Endothelial cell of umbilical vein (primary cell): ENCODE measurements at regions not wholly inside any gene's neighbourhood (a gene's known extent, or its start where the extent isn't known, plus 50 kb on each side); places are given as distances from the start of the nearest gene placed in this dataset.

ENCODE experiments used
- BruUV-seq: library from RNA; stranded (reverse); fragments of 400-500 nt; replicated peaks from 2 replicates; lab custom pipeline; 2021; lab: Mats Ljungman, UMichigan
- CTCF ChIA-PET: fragments of 300-600, 350-600 bp; sonication (Branson Sonifier 250); formaldehyde crosslinking; loops from one replicate; lab custom pipeline; 2021; ENCODE audit warnings: antibody characterized with exemption, inconsistent platforms; lab: Charles Lee
- POLR2A ChIA-PET: fragments of 300-600, 350-600 bp; sonication (Branson Sonifier 250); formaldehyde crosslinking; loops from one replicate; lab custom pipeline; 2021; ENCODE audit warnings: antibody characterized with exemption, inconsistent platforms; lab: Charles Lee
- DNase-seq: peaks from one replicate; pipeline ENCODE4 v3.0.0-alpha.2; 2011; ENCODE audit warnings: low read depth, low spot score
- FAIRE-seq: peaks from 2 replicates; lab custom pipeline; 2011; peaks lifted over from hg19 to GRCh38; lab: Jason Lieb, UNC
- H2AFZ ChIP-seq: 2 replicates; pipeline ENCODE4 v1.6.0; 2012; ENCODE audit warnings: low read depth, low read length, control low read depth, inconsistent platforms
- H3K27ac ChIP-seq: 2 replicates; pipeline ENCODE4 v1.5.1; 2011; ENCODE audit warnings: low read depth, mild to moderate bottlenecking, control low read depth, low read length, moderate library complexity; ENCODE audit not compliant: insufficient read depth
- H3K27me3 ChIP-seq, 2 experiments: 2 replicates each; pipeline versions ENCODE4 v1.6.0 to v1.6.1; 2011; ENCODE audit warnings: low read length in 2 of 2, mixed read lengths in 1 of 2; ENCODE audit not compliant: control insufficient read depth in 2 of 2, insufficient read depth in 2 of 2
- H3K36me3 ChIP-seq, 2 experiments: 2 replicates in 1 of 2; 3 replicates in 1 of 2; pipeline ENCODE4 v1.5.1; 2011; ENCODE audit warnings: low read length in 2 of 2, mild to moderate bottlenecking in 1 of 2, moderate library complexity in 1 of 2; ENCODE audit not compliant: control insufficient read depth in 2 of 2, insufficient read depth in 2 of 2; ENCODE audit errors: extremely low read depth in 1 of 2
- H3K4me1 ChIP-seq: 3 replicates; pipeline ENCODE4 v1.5.1; 2011; ENCODE audit warnings: mild to moderate bottlenecking, low read length; ENCODE audit not compliant: control insufficient read depth, insufficient read depth; ENCODE audit errors: extremely low read depth
- H3K4me2 ChIP-seq: 2 replicates; pipeline ENCODE4 v1.6.1; 2011; ENCODE audit warnings: low read length, control low read depth, mixed read lengths; ENCODE audit not compliant: insufficient read depth
- H3K4me3 ChIP-seq, 3 experiments: fragments of 200-600 bp in 1 of 3; sonication (generic), shearing (Covaris generic) in 1 of 3; replicated peaks in 1 of 3; 2 replicates each; pipeline ENCODE4 v1.5.1; 2011 to 2016; ENCODE audit warnings: control low read depth in 3 of 3, low read length in 3 of 3, mild to moderate bottlenecking in 2 of 3, inconsistent platforms in 1 of 3, low read depth in 1 of 3, moderate library complexity in 1 of 3; ENCODE audit not compliant: insufficient read depth in 1 of 3
- H3K79me2 ChIP-seq: 2 replicates; pipeline ENCODE4 v1.6.0; 2012; ENCODE audit warnings: low read length, inconsistent platforms; ENCODE audit not compliant: control insufficient read depth, insufficient read depth
- H3K9ac ChIP-seq: replicated peaks from 2 replicates; pipeline ENCODE3; 2011; ENCODE audit warnings: low read length, control low read depth; ENCODE audit not compliant: insufficient read depth; ENCODE audit errors: extremely low read depth
- H3K9me1 ChIP-seq: replicated peaks from 3 replicates; pipeline ENCODE4 v1.6.0; 2011; ENCODE audit warnings: mild to moderate bottlenecking, low read length; ENCODE audit not compliant: control insufficient read depth, insufficient read depth; ENCODE audit errors: extremely low read depth
- H3K9me3 ChIP-seq: replicated peaks from 2 replicates; pipeline ENCODE4 v1.5.1; 2012; ENCODE audit warnings: low read length, inconsistent platforms; ENCODE audit not compliant: control insufficient read depth, insufficient read depth
- H4K20me1 ChIP-seq: replicated peaks from 2 replicates; pipeline ENCODE3; 2011; ENCODE audit warnings: mild to moderate bottlenecking, low read length; ENCODE audit not compliant: control insufficient read depth, insufficient read depth; ENCODE audit errors: extremely low read depth
- EZH2 ChIP-seq: IDR thresholded peaks from 2 replicates; pipeline ENCODE4 v1.6.1; 2012; ENCODE audit warnings: borderline replicate concordance, low read depth, mild to moderate bottlenecking, moderate library complexity, low read length, inconsistent platforms; ENCODE audit not compliant: severe bottlenecking
- FOS ChIP-seq: IDR thresholded peaks from 2 replicates; pipeline ENCODE4 v1.6.1; 2011; ENCODE audit warnings: mild to moderate bottlenecking, low read length, moderate library complexity, borderline replicate concordance; ENCODE audit not compliant: insufficient read depth
- GATA2 ChIP-seq: IDR thresholded peaks from 2 replicates; pipeline ENCODE4 v1.7.0; 2011; ENCODE audit warnings: low read depth, mild to moderate bottlenecking, moderate library complexity, mixed read lengths, low read length; ENCODE audit not compliant: insufficient read length, insufficient read depth
- JUN ChIP-seq: IDR thresholded peaks from 2 replicates; pipeline ENCODE4 v1.6.1; 2011; ENCODE audit warnings: borderline replicate concordance, low read depth; ENCODE audit not compliant: insufficient read length, insufficient read depth
- MYC ChIP-seq: IDR thresholded peaks from one replicate; pipeline ENCODE4 v1.6.1; 2011; ENCODE audit warnings: mild to moderate bottlenecking, low read depth, low read length
- POLR2A ChIP-seq: IDR thresholded peaks from 2 replicates; pipeline ENCODE4 v1.6.1; 2012; ENCODE audit warnings: low read depth, mild to moderate bottlenecking, control low read depth, low read length
- POLR2AphosphoS5 ChIP-seq: IDR thresholded peaks from 2 replicates; pipeline ENCODE4 v1.6.1; 2012; ENCODE audit warnings: low read depth, mild to moderate bottlenecking, control low read depth, low read length, moderate library complexity; ENCODE audit not compliant: insufficient read depth
- dilution Hi-C: fragments of 300-500 bp; cut with MboI; formaldehyde crosslinking; loops from one replicate; pipeline ENCODE4 v1.15.0; 2019; ENCODE audit warnings: low sequenced_read_pairs; ENCODE audit not compliant: extremely low pct_ligation_motif_present
- intact Hi-C: fragments of 100-400 bp; cut with micrococcal nuclease; formaldehyde crosslinking; loops from one replicate; pipeline ENCODE4 v1.10.0; 2022
- TF ChIP-seq, protein P1 (sequence below): IDR thresholded peaks from 2 replicates; pipeline ENCODE4 v1.6.1; 2011; ENCODE audit not compliant: insufficient read depth, insufficient read length
- TF ChIP-seq, protein P2 (sequence below), 2 donors: IDR thresholded peaks; 1 replicate in 1 of 2; 2 replicates in 1 of 2; pipeline ENCODE4 v1.5.1; 2011; ENCODE audit warnings: low read length in 2 of 2, mild to moderate bottlenecking in 2 of 2, moderate library complexity in 2 of 2, control low read depth in 1 of 2, inconsistent platforms in 1 of 2, low read depth in 1 of 2; ENCODE audit not compliant: insufficient read depth in 1 of 2; ENCODE audit errors: extremely low read depth in 1 of 2

DNA sequence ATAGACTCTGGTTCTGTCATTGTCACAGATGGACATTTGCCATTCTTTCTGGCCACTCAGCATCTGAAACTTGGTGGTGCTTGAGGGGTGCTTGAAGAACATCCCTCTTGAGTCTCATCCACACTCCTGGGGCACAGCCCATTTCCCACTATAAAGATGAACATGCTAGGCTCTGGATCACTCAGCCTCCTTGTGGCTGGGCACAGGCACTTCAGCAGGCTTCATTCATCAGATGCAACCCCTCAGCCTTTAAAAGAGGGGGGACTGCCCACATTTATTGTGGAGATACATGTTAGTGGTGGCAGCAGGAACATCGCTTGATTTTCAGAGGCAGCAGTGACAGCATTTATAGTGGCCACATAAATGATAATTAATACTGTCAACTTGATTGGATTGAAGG lies 124.7 kb upstream of the NIPBL start:
- no peaks in the 10 kb centered on the region for H3K4me1 ChIP-seq
- no peak overlapping the region for H3K9ac ChIP-seq
- H4K20me1 ChIP-seq, result no peaks in the 10 kb centered on the region
- H3K27me3 ChIP-seq, result peaks cover 14 to 18% of the 10 kb centered on the region in 2 experiments
- TF ChIP-seq JUN (no peak), POLR2A (no peak), FOS (no peak), EZH2 (no peak)
- TF ChIP-seq, protein P1, sequence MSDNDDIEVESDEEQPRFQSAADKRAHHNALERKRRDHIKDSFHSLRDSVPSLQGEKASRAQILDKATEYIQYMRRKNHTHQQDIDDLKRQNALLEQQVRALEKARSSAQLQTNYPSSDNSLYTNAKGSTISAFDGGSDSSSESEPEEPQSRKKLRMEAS, result no peak
- TF ChIP-seq, protein P2, sequence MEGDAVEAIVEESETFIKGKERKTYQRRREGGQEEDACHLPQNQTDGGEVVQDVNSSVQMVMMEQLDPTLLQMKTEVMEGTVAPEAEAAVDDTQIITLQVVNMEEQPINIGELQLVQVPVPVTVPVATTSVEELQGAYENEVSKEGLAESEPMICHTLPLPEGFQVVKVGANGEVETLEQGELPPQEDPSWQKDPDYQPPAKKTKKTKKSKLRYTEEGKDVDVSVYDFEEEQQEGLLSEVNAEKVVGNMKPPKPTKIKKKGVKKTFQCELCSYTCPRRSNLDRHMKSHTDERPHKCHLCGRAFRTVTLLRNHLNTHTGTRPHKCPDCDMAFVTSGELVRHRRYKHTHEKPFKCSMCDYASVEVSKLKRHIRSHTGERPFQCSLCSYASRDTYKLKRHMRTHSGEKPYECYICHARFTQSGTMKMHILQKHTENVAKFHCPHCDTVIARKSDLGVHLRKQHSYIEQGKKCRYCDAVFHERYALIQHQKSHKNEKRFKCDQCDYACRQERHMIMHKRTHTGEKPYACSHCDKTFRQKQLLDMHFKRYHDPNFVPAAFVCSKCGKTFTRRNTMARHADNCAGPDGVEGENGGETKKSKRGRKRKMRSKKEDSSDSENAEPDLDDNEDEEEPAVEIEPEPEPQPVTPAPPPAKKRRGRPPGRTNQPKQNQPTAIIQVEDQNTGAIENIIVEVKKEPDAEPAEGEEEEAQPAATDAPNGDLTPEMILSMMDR (IDR thresholded peaks at IDR 0.05; ENCODE audit: extremely low read depth in 1 of 2, insufficient read depth in 1 of 2, low read depth in 1 of 2, low read length in 2 of 2), result no peak
- BruUV-seq, result no TSS peak
- H3K9me1 ChIP-seq, result no peaks in the 10 kb centered on the region
- dilution Hi-C loops, result no loop called here
- CTCF ChIA-PET, result no interaction called here
- no peak overlapping the region for H3K4me2 ChIP-seq
- intact Hi-C loops, result no loop called here
- no peaks in the 10 kb centered on the region for H3K9me3 ChIP-seq
- H3K4me3 ChIP-seq, result no peak overlapping the region
- POLR2A ChIA-PET, result no interaction called here
- no peak for DNase-seq
- FAIRE-seq, result no peak
- no peaks in the 10 kb centered on the region for H3K36me3 ChIP-seq
- no peaks in the 10 kb centered on the region for H3K79me2 ChIP-seq
- H2AFZ ChIP-seq, result no peak overlapping the region
- H3K27ac ChIP-seq, result no peak overlapping the region

DNA sequence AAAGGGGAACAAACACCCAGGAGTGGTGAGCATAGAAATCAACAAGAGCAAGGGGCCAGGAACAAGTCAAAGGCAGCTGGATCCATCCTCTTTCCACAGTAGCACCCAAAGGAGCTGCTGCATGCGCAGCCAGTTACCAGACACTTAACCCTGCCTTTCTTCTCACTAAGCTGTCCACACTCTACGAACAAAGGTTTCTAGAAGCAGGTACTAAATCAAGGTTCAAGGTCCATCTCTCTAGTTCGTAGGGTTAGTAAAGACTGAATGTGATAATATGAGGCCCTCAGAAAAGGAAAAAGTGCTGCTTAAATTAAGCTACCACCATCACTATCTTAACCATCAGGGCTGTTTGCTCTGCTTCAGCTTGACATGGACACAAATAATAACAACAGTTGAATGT lies 121.2 kb upstream of the NIPBL start:
- POLR2A ChIA-PET, result no interaction called here
- H3K79me2 ChIP-seq, result no peaks in the 10 kb centered on the region
- H3K9me1 ChIP-seq, result no peaks in the 10 kb centered on the region
- H3K27ac ChIP-seq, result no peak overlapping the region
- no peaks in the 10 kb centered on the region for H3K4me1 ChIP-seq
- no peak overlapping the region for H3K4me3 ChIP-seq
- CTCF ChIA-PET, result interaction anchor here (1.2 kb wide), 1 partner anchor 15 kb away, joined by 4 read pairs; no protein-coding TSS in a partner anchor
- dilution Hi-C loops, result no loop called here
- peaks cover 9 to 11% of the 10 kb centered on the region in 2 experiments for H3K27me3 ChIP-seq
- DNase-seq, result no peak
- H3K9ac ChIP-seq, result no peak overlapping the region
- no peak overlapping the region for H2AFZ ChIP-seq
- no peak overlapping the region for H3K4me2 ChIP-seq
- H4K20me1 ChIP-seq, result no peaks in the 10 kb centered on the region
- H3K9me3 ChIP-seq, result no peaks in the 10 kb centered on the region
- no peak for FAIRE-seq
- intact Hi-C loops, result no loop called here
- no peaks in the 10 kb centered on the region for H3K36me3 ChIP-seq
- TF ChIP-seq, protein P2 (IDR thresholded peaks at IDR 0.05; ENCODE audit: extremely low read depth in 1 of 2, insufficient read depth in 1 of 2, low read depth in 1 of 2, low read length in 2 of 2), result no peak
- no peak for TF ChIP-seq POLR2A
- no peak for TF ChIP-seq POLR2AphosphoS5
- no peak for TF ChIP-seq FOS
- no peak for TF ChIP-seq GATA2
- TF ChIP-seq MYC, result no peak
- TF ChIP-seq JUN, result no peak
- BruUV-seq, result no TSS peak
